Fibroblast of skin of scalp (primary cell): ENCODE measurements at regions not wholly inside any gene's neighbourhood (a gene's known extent, or its start where the extent isn't known, plus 50 kb on each side); places are given as distances from the start of the nearest gene placed in this dataset.
"Not testable (repeated sequence)": the region's sequence is repeated elsewhere in the genome, so short reads cannot be mapped to it uniquely, and the experiment has no call there.

ENCODE experiments used
- DNase-seq: peaks from one replicate; pipeline ENCODE4 v3.0.0-alpha.2; 2013

DNA sequence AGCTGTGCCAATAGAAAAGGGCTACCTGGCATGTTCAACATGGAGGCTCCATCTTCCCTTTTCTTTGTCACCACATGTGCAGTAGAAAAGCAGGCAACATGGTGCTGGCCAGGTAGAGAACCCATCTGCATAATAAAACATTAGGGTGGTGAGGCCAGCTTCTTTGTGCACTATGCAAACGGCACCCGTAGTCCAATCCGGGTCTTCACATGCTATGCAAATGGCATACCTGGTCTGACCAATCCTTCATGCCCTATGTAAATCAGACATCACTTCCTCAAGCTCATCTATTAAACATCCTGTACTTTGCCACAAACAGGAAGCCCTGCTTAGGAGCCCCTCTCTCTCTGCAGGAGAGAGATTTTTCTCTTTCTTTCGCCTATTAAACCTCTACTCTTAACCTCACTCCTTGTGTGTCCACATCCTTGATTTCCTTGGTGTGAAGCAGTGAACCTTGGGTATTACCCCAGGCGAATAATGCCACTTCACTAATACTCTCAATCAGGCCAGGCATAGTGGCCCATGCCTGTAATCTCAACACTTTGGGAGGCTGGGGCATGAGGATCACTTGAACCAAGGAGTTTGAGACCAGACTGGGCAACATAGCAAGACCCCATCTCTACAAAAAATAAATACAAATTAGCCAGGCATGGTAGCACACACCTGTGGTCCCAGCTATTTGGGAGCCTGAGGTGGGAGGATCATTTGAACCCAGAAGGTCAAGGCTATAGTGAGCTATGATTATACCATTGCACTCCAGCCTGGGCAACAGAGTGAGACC lies 111.3 kb upstream of the MRI1 start:
- DNase-seq = no peak

- DNase-seq = no peak
These were observed 117.6 kb upstream of the MRI1 start for GRCh38 chr19:13646758-13647157.

DNA sequence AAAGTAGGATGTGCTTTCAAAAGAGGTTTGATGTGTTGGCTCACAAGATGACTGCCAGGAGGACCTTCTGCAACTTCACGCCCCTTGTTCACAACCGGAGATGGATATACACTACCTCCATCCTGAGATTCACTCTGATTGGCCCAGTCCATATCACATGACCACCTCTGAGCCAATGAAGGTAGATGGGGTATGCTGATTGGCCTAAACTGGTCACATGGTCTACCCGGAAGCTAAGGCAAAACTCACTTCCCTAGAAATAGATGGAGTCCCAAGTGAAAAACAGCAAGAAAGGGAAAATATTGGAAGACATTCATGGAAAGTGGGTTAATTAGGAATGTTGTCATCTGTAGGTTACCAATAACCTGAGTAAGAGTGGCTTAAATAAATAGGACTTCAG lies 119.7 kb upstream of the MRI1 start:
- no peak for DNase-seq

- DNase-seq = no peak
These were observed 123.7 kb upstream of the MRI1 start for GRCh38 chr19:13640611-13641010.

DNA sequence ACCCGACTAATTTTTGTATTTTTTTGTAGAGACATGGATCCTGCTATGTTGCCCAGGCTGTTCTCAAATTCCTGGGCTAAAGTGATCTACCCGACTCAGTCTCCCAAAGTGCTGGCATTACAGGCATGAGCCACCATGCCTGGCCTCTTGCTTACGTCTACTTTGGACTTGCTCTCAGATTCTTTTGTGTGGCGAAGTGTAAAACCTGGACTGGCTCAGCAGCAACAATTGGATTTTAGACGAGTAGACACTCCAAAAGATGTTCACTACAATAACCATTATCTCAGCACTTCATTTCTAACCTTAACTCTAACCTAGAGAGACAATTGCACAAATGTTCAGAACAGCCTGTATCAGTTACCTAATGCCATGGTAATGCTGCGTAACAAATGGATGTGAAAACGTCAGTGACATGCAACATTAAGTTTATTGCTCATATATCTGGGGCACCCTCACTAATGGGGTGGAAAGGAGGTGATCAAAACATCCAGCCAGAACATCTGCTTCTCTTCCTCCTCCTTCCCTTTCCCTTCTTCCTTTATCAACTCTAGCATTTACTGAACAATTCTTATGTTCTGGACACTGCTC lies 124.9 kb upstream of the MRI1 start:
- no peak for DNase-seq

GRCh38 chr19:13637664-13638063 lies 126.7 kb upstream of the MRI1 start:
- DNase-seq = peak; percentile 58

- no peak for DNase-seq
These were observed 128.4 kb upstream of the CACNA1A start for GRCh38 chr19:13634658-13635057.

DNA sequence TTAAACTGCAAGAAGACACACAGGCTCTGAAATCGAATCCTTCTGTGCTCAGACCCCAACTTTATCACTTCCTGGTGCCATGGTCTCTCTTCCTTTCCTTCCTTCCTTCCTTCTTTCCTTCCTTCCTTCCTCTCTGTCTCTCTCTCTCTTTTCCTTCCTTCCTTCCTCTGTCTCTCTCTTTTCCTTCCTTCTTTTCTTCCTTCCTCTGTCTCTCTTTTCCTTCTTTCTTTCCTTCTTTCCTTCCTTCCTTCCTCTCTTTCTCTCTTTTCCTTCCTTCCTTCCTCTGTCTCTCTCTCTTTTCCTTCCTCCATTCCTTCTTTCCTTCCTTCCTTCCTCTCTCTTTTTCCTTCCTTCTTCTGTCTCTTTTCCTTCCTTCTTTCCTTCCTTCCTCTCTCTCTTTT lies 127.2 kb upstream of the CACNA1A start:
- DNase-seq = no peak

DNA sequence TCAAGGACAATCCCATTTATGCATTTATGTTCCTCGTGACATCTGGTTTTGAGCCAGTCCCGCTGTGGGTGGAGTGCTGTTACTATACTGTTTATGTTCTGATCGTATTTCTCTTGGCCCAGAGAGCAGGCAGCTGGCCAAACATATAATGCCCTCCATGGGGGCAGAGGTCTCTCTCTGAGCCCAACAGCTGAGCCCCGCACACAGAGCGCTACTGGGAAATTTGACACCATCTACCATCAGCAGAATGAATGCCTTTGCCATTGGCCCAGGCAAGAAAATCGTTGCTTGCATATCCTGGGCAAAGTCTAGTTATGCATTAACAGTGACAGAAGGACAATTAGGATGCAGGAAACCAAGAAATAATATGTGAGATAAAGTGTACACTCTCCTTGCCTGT lies 126.8 kb upstream of the CACNA1A start:
- DNase-seq = peak; percentile 67

GRCh38 chr19:13632164-13632563 lies 125.9 kb upstream of the CACNA1A start:
- not testable (repeated sequence) for DNase-seq

- DNase-seq = peak; percentile 38
These were observed 123.5 kb upstream of the CACNA1A start for GRCh38 chr19:13629687-13630357.

GRCh38 chr19:13627531-13627930 lies 121.3 kb upstream of the CACNA1A start:
- DNase-seq = no peak

- DNase-seq = no peak
These were observed 117.7 kb upstream of the CACNA1A start for GRCh38 chr19:13623716-13624710.

DNA sequence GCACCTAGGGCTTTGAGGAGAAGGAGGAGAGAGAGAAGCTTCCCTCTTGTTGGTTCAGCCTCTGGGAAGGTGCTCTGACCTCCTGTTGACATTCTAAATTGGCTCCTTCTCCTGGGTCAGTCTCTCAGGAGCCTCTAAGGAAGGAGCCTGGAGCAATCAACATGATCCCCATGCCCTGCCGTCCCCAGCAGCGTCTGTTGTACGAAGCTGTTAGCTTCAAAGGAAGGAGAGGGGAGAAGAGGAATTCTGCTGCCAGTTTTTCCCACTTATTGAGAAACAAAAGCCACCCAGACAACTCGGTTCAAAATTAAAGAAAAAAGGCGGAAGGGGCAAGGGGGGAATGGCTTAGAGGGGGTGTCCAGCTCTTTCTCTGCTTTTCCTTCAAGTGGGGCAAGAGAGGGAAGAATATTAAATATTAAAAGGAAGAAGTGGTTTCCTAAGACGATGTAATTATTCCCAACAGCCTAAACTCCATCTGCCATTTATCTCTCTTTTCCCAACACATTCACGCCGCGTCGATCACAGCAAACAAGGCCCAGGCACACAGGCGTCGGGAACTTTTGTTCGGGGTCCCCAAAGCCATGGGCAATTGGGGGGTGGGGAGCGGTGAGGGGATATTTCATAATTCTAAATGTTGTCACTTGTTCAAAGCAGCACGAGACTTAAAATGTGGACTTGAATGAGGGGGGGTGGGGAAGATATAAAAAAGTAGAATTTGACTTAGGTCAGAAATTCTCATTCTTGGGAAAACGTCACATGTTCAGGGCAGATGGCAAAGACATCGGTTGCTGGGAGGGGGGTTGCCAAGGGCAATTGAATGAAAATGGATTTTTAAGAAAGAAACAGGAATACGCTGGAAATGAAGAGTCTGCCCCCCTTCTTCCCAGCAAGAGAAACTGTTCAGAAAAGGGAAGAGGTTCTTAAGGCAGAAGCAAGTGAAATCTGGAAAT lies 116.8 kb upstream of the CACNA1A start:
- no peak for DNase-seq

DNA sequence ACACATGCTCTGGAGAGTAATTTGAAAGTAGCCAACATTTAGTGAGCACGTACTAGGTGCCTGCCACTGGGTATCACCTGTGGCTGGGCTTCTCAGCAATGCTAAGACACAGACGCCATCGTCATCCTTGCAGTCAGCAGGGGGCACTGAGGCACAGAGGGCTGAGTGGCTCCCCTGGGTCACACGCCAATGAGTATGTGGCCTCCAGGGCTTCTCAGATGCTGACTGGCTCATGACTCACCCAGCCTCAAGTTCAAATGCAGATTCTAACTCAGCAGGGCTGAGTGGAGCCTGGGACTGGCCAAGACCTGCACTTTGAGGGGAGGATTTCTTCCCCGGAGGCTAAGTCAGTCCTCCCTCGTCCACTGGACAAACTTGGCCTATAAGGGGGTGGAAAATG lies 115.1 kb upstream of the CACNA1A start:
- DNase-seq = peak; percentile 92

- DNase-seq = no peak
These were observed 112.9 kb upstream of the CACNA1A start for GRCh38 chr19:13619203-13619632.

DNA sequence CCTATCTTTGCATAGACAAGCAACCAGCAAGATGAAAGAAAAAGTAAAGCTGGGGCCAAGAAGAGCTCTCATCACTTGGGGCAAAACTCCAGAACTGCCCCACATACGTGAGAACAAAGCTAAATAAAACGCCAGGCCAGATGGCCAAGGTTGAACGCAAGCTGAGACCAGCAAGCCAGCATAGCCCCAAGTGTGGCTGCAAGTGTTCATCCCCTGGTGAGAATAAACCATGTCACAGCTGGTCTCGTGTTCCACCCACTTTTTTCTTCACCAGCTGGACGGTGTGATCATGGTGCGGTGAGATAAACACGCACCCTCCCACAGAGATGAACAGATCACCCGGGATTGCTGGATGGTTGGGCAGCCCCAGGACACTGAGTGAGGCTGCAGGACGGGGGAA lies 109.6 kb upstream of the CACNA1A start:
- no peak for DNase-seq

DNA sequence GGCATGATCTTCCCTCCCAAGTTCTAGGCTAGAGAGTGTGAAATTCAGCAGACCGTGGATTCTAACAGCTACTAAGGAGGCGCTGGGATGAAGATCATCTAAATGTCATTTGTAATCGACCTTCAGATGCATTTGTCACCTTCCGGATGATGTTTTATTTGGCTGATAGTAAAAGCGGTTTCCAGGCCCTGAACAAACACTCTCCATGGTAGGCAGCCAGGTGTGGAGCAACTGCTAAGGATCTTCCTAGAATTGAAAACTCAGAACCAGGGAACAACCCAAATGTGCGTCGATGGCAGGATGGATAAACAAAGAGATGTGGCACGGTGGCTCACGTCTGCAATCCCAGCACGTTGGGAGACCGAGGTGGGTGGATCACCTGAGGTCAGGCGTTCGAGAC lies 107.2 kb upstream of the CACNA1A start:
- DNase-seq = no peak

DNA sequence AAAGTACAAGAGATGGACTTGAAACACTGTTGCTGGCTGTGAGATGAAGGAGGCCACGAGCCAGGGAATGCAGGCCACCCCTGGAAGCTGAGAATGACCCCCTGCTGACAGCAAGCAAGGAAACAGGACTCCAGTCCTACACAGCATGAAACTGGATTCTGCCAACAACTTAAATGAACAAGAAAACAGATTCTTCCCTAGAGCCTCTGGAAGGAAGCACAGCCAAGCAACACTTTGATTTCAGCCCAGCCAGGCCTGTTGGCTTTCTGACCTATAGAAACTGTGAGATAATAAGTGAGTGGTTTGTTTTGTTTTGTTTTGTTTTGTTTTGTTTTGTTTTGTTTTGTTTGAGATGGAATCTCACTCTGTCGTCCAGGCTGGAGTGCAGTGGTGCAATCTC lies 105.3 kb upstream of the CACNA1A start:
- DNase-seq = no peak

- no peak for DNase-seq
These were observed 103.9 kb upstream of the CACNA1A start for GRCh38 chr19:13610039-13610691.

DNA sequence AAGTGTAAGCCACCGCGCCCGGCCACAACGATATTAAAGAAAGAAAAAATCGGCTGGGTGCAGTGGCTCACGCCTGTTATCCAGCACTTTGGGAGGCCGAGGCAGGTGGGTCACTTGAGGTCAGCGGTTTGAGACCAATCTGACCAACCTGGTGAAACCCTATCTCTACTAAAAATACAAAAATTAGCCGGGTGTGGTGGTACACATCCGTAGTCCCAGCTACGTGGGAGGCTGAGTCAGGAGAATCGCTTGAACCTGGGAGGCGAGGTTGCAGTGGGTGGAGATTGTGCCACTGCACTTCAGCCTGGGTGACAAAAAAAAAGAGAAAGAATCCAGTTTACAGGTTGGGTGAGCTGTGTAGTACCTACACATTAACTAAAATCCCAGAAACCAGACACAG lies 99.9 kb upstream of the CACNA1A start:
- no peak for DNase-seq
